Transverse colon (tissue), 4 donors: ENCODE measurements at regions not wholly inside any gene's neighbourhood (a gene's known extent, or its start where the extent isn't known, plus 50 kb on each side); places are given as distances from the start of the nearest gene placed in this dataset.
A peak's percentile ranks its signal among the peaks of the same experiment; 100 is the strongest.

Experiments used
- DNase-seq: peaks from one replicate; pipeline ENCODE4 v3.0.0-alpha.2; 2019
- H3K27ac ChIP-seq, 4 donors: fragments of 200-600 bp; sonication (generic); 2 replicates each; pipeline ENCODE4 v1.5.1; 2016 to 2018; ENCODE audit warnings: inconsistent platforms in 4 of 4
- H3K27me3 ChIP-seq: fragments of 200-600 bp; sonication (generic); 2 replicates; pipeline ENCODE4 v1.5.1; 2017; ENCODE audit warnings: inconsistent platforms
- H3K36me3 ChIP-seq, 4 donors: fragments of 200-600 bp; sonication (generic); 2 replicates each; pipeline ENCODE4 v1.5.1; 2017 to 2019; ENCODE audit warnings: inconsistent platforms in 4 of 4
- H3K4me1 ChIP-seq, 4 donors: fragments of 200-600 bp; sonication (generic); 2 replicates each; pipeline ENCODE4 v1.5.1; 2017 to 2020; ENCODE audit warnings: inconsistent platforms in 4 of 4
- H3K4me3 ChIP-seq, 4 donors: fragments of 200-600 bp; sonication (generic); 1 replicate in 1 of 4; 2 replicates in 3 of 4; pipeline versions ENCODE4 v1.5.1 to v1.6.1; 2017 to 2019; ENCODE audit warnings: inconsistent platforms in 4 of 4
- H3K9me3 ChIP-seq, 2 donors: fragments of 200-600 bp; sonication (generic); 2 replicates each; pipeline ENCODE4 v1.5.1; 2017 to 2019; ENCODE audit warnings: inconsistent platforms in 2 of 2
- CTCF ChIP-seq, 5 experiments: fragments of 200-600 bp in 3 of 5; fragments of 450-650 bp in 2 of 5; sonication (generic) in 3 of 5; IDR thresholded peaks; 1 replicate in 2 of 5; 2 replicates in 3 of 5; pipeline ENCODE4 v1.5.1; 2016 to 2017; ENCODE audit warnings: antibody characterized with exemption in 5 of 5, inconsistent platforms in 3 of 5, mild to moderate bottlenecking in 2 of 5, moderate library complexity in 1 of 5
- EP300 ChIP-seq: sonication (generic); formaldehyde crosslinking; IDR thresholded peaks from one replicate; pipeline ENCODE4 v1.6.1; 2017; ENCODE audit warnings: antibody characterized with exemption, low read depth
- POLR2A ChIP-seq: fragments of 450-650 bp; IDR thresholded peaks from one replicate; pipeline ENCODE4 v1.6.1; 2016; ENCODE audit warnings: antibody characterized with exemption, mild to moderate bottlenecking, moderate library complexity
- POLR2AphosphoS5 ChIP-seq, 3 donors: sonication (generic); formaldehyde crosslinking; IDR thresholded peaks; one replicate each; pipeline ENCODE4 v1.6.1; 2016; ENCODE audit warnings: antibody characterized with exemption in 3 of 3
- WGBS, 2 donors: methylation state at CpG; one replicate each; pipeline ENCODE4 v1.1.5; 2018; ENCODE audit warnings: low coverage in 1 of 2; 5-methylcytosine and 5-hydroxymethylcytosine counted together
- in situ Hi-C, 4 donors: fragments of 200-750 bp; cut with MboI; loops; one replicate each; pipeline versions ENCODE4 v1.15.0 to v1.15.1; 2017; ENCODE audit warnings: low sequenced_read_pairs in 3 of 4, low pct_ligation_motif_present in 1 of 4, low pct_unique_long_range_greater_than_20kb in 1 of 4
- intact Hi-C: fragments of 100-400 bp; cut with DNase I; formaldehyde crosslinking; loops from one replicate; pipeline ENCODE4 v1.15.1; 2023; ENCODE audit warnings: low total_unique reads

- in situ Hi-C loops, result no loop called here
- Histone ChIP-seq H3K36me3 (no peaks in the 10 kb centered on the region), H3K4me1 (peaks cover 0 to 5% (median 0%) of the 10 kb centered on the region in 4 donors), H3K4me3 (no peak overlapping the region), H3K27ac (no peak overlapping the region), H3K27me3 (no peaks in the 10 kb centered on the region), H3K9me3 (no peaks in the 10 kb centered on the region)
- intact Hi-C loops, result no loop called here
- WGBS, 2 donors, result 84% methylated on average over 3 of the region's 3 CpGs; no CpG with 5 or more reads in 1 of the 2 donors
- no peak for DNase-seq
- TF ChIP-seq CTCF (IDR thresholded peaks at IDR 0.05) (no peak), POLR2A (no peak), EP300 (no peak), POLR2AphosphoS5 (IDR thresholded peaks at IDR 0.05) (no peak)
These were observed 372.9 kb upstream of the NFE2L3 start for GRCh38 chr7:25779002-25779546.

- in situ Hi-C loops, result no loop called here
These were observed 371.1 kb upstream of the NFE2L3 start for GRCh38 chr7:25780904-25781303.

GRCh38 chr7:25781704-25782103 lies 370.3 kb upstream of the NFE2L3 start:
- Histone ChIP-seq H3K4me1 (peaks cover 0 to 6% (median 0%) of the 10 kb centered on the region in 4 donors), H3K27me3 (no peaks in the 10 kb centered on the region), H3K36me3 (no peaks in the 10 kb centered on the region), H3K27ac (no peak overlapping the region), H3K9me3 (no peaks in the 10 kb centered on the region), H3K4me3 (no peak overlapping the region)
- TF ChIP-seq POLR2A (no peak), EP300 (no peak), CTCF (IDR thresholded peaks at IDR 0.05) (no peak), POLR2AphosphoS5 (IDR thresholded peaks at IDR 0.05) (no peak)
- 60 to 70% methylated on average over 1 of the region's 1 CpG for WGBS, 2 donors
- intact Hi-C loops, result no loop called here
- in situ Hi-C loops, result no loop called here
- no peak for DNase-seq

More at GRCh38 chr7:25780904-25781303, 371.1 kb upstream of the NFE2L3 start:
- Histone ChIP-seq H3K9me3 (no peaks in the 10 kb centered on the region), H3K36me3 (no peaks in the 10 kb centered on the region), H3K27me3 (no peaks in the 10 kb centered on the region), H3K4me3 (no peak overlapping the region), H3K4me1 (peaks cover 0 to 5% (median 0%) of the 10 kb centered on the region in 4 donors), H3K27ac (no peak overlapping the region)
- no peak for DNase-seq
- intact Hi-C loops, result no loop called here
- 92 to 100% methylated on average over 2 of the region's 2 CpGs for WGBS, 2 donors
- TF ChIP-seq CTCF (IDR thresholded peaks at IDR 0.05) (no peak), POLR2A (no peak), EP300 (no peak), POLR2AphosphoS5 (IDR thresholded peaks at IDR 0.05) (no peak)

- H3K9me3 ChIP-seq, result no peaks in the 10 kb centered on the region
- peak overlapping the region; percentile 77 to 84 (median 78) for H3K27ac ChIP-seq
- DNase-seq, result no peak
- H3K4me3 ChIP-seq, result no peak overlapping the region
- in situ Hi-C loops, result no loop called here
- TF ChIP-seq EP300, result no peak
- no peaks in the 10 kb centered on the region for H3K27me3 ChIP-seq
- H3K36me3 ChIP-seq, result no peaks in the 10 kb centered on the region
- peaks cover 0 to 19% (median 2%) of the 10 kb centered on the region in 4 donors for H3K4me1 ChIP-seq
- intact Hi-C loops, result no loop called here
- WGBS, 2 donors, result 0 to 18% methylated on average over 1 of the region's 1 CpG
These were observed 365.1 kb upstream of the NFE2L3 start for GRCh38 chr7:25786936-25787335.

GRCh38 chr7:25787336-25787735 lies 364.7 kb upstream of the NFE2L3 start:
- 64% methylated on average over 1 of the region's 1 CpG; no CpG with 5 or more reads in 1 of the 2 donors for WGBS, 2 donors
- in situ Hi-C loops, result no loop called here

More at GRCh38 chr7:25787336-25787735, 364.7 kb upstream of the NFE2L3 start:
- Histone ChIP-seq H3K9me3 (no peaks in the 10 kb centered on the region), H3K27me3 (no peaks in the 10 kb centered on the region), H3K4me1 (peaks cover 0 to 19% (median 2%) of the 10 kb centered on the region in 4 donors), H3K36me3 (no peaks in the 10 kb centered on the region), H3K27ac (peak overlapping the region; percentile 77 to 84 (median 78)), H3K4me3 (no peak overlapping the region)
- intact Hi-C loops, result no loop called here
- no peak for DNase-seq
- TF ChIP-seq POLR2A (no peak), CTCF (IDR thresholded peaks at IDR 0.05) (no peak), POLR2AphosphoS5 (IDR thresholded peaks at IDR 0.05) (no peak), EP300 (no peak)
